Ovary (tissue), 7 donors: ENCODE measurements at regions not wholly inside any gene's neighbourhood (a gene's known extent, or its start where the extent isn't known, plus 50 kb on each side); places are given as distances from the start of the nearest gene placed in this dataset.

Experiments used
- DNase-seq, 5 donors: peaks; one replicate each; pipeline ENCODE4 v3.0.0-alpha.2; 2019 to 2020
- H3K27ac ChIP-seq, 2 donors: fragments of 200-600 bp; one replicate each; pipeline versions ENCODE4 v1.5.1 to v1.8.0; 2019 to 2022
- H3K27me3 ChIP-seq: fragments of 200-600 bp; one replicate; pipeline ENCODE4 v1.8.0; 2022
- H3K36me3 ChIP-seq: fragments of 200-600 bp; sonication (generic); one replicate; pipeline ENCODE4 v1.5.1; 2019
- H3K4me1 ChIP-seq: one replicate; pipeline ENCODE4 v1.8.1; 2013; ENCODE audit warnings: mild to moderate bottlenecking, moderate library complexity; ENCODE audit not compliant: insufficient read depth
- H3K4me3 ChIP-seq: fragments of 200-600 bp; sonication (generic); one replicate; pipeline ENCODE4 v1.5.1; 2017
- H3K9me3 ChIP-seq, 2 donors: fragments of 200-600 bp in 1 of 2; sonication (generic) in 1 of 2; one replicate each; pipeline versions ENCODE4 v1.5.1 to v1.8.1; 2013 to 2019; ENCODE audit warnings: mild to moderate bottlenecking in 1 of 2, moderate library complexity in 1 of 2
- CTCF ChIP-seq, 3 donors: fragments of 450-650 bp in 2 of 3; fragments of 200-600 bp in 1 of 3; IDR thresholded peaks; one replicate each; pipeline versions ENCODE4 v1.5.1 to v1.8.0; 2016 to 2022; ENCODE audit warnings: antibody characterized with exemption in 3 of 3, mild to moderate bottlenecking in 1 of 3
- EP300 ChIP-seq: sonication (generic); formaldehyde crosslinking; IDR thresholded peaks from one replicate; pipeline ENCODE4 v1.6.1; 2017; ENCODE audit warnings: antibody characterized with exemption
- POLR2A ChIP-seq: fragments of 450-650 bp; IDR thresholded peaks from one replicate; pipeline ENCODE4 v1.6.1; 2017; ENCODE audit warnings: antibody characterized with exemption, mild to moderate bottlenecking, moderate library complexity
- WGBS, 3 donors: extraction: QIAGEN DNeasy Blood & Tissue Kit in 1 of 3; methylation state at CpG; one replicate each; pipeline versions ENCODE4 v1.1.5 to v1.1.7; 2013 to 2017; 5-methylcytosine and 5-hydroxymethylcytosine counted together
- intact Hi-C, 4 donors: fragments of 100-400 bp; cut with DNase I; formaldehyde crosslinking; loops; one replicate each; pipeline versions ENCODE4 v1.11.0 to v1.15.1; 2022 to 2023
- donor health status: DM: no; HTN: no; CAD: no; lungs with moderate emphysema.
- donor health status: DM: no; HTN: no; CAD: no.
- donor health status: Bipolar disorder and iron deficiency.
- donor health status: DM: no; HTN: no; CAD: no.
- donor health status: DM: yes; HTN: yes; CAD: no.

- Histone ChIP-seq H3K4me3 (no peak overlapping the region), H3K4me1 (no peaks in the 10 kb centered on the region), H3K27ac (no peak overlapping the region), H3K36me3 (no peaks in the 10 kb centered on the region), H3K27me3 (no peaks in the 10 kb centered on the region), H3K9me3 (no peaks in the 10 kb centered on the region)
- WGBS, 3 donors, result 94 to 97% (median 95%) methylated on average over 2 of the region's 2 CpGs
- no peak for TF ChIP-seq CTCF (IDR thresholded peaks at IDR 0.05)
- no peak for TF ChIP-seq EP300
- TF ChIP-seq POLR2A, result no peak
- intact Hi-C loops, result no loop called here
- no peak for DNase-seq
Measured at GRCh38 chr10:3714967-3715366, 70.0 kb downstream of the KLF6 start.

- Histone ChIP-seq H3K4me1 (no peaks in the 10 kb centered on the region), H3K27me3 (no peaks in the 10 kb centered on the region), H3K9me3 (no peaks in the 10 kb centered on the region), H3K4me3 (no peak overlapping the region), H3K27ac (no peak overlapping the region), H3K36me3 (no peaks in the 10 kb centered on the region)
- intact Hi-C loops, result no loop called here
- WGBS, 3 donors, result 73 to 89% (median 82%) methylated on average over 6 of the region's 6 CpGs
- DNase-seq, result no peak
- no peak for TF ChIP-seq CTCF (IDR thresholded peaks at IDR 0.05)
- no peak for TF ChIP-seq POLR2A
Measured at GRCh38 chr10:3714531-3714930, 70.5 kb downstream of the KLF6 start.

GRCh38 chr10:3712707-3713106, 72.3 kb downstream of the KLF6 start:
- TF ChIP-seq EP300 (no peak), CTCF (IDR thresholded peaks at IDR 0.05) (no peak), POLR2A (no peak)
- WGBS, 3 donors, result 94 to 97% (median 95%) methylated on average over 1 of the region's 1 CpG
- intact Hi-C loops, result no loop called here

GRCh38 chr10:3711918-3712317, 73.1 kb downstream of the KLF6 start:
- intact Hi-C loops, result no loop called here
- H3K4me1 ChIP-seq, result no peaks in the 10 kb centered on the region
- no peaks in the 10 kb centered on the region for H3K36me3 ChIP-seq
- H3K27me3 ChIP-seq, result no peaks in the 10 kb centered on the region
- no peak for TF ChIP-seq CTCF (IDR thresholded peaks at IDR 0.05)
- TF ChIP-seq EP300, result no peak
- no peak for TF ChIP-seq POLR2A
- no peaks in the 10 kb centered on the region for H3K9me3 ChIP-seq
- DNase-seq, result no peak
- no peak overlapping the region for H3K4me3 ChIP-seq
- H3K27ac ChIP-seq, result no peak overlapping the region

More at GRCh38 chr10:3712707-3713106, 72.3 kb downstream of the KLF6 start:
- Histone ChIP-seq H3K4me3 (no peak overlapping the region), H3K36me3 (no peaks in the 10 kb centered on the region), H3K9me3 (no peaks in the 10 kb centered on the region), H3K27me3 (no peaks in the 10 kb centered on the region), H3K27ac (no peak overlapping the region), H3K4me1 (no peaks in the 10 kb centered on the region)
- DNase-seq, result no peak

- H3K9me3 ChIP-seq, result no peaks in the 10 kb centered on the region
- no peaks in the 10 kb centered on the region for H3K4me1 ChIP-seq
- TF ChIP-seq CTCF (IDR thresholded peaks at IDR 0.05) (no peak), POLR2A (no peak)
- no peak overlapping the region for H3K4me3 ChIP-seq
- no peaks in the 10 kb centered on the region for H3K36me3 ChIP-seq
- H3K27me3 ChIP-seq, result no peaks in the 10 kb centered on the region
- no peak for DNase-seq
- intact Hi-C loops, result no loop called here
- no peak overlapping the region for H3K27ac ChIP-seq
- 63 to 81% (median 76%) methylated on average over 3 of the region's 3 CpGs for WGBS, 3 donors
Measured at GRCh38 chr10:3710764-3711163, 74.2 kb downstream of the KLF6 start.
